NCI-H748 (cell line): ENCODE measurements at regions not wholly inside any gene's neighbourhood (a gene's known extent, or its start where the extent isn't known, plus 50 kb on each side); places are given as distances from the start of the nearest gene placed in this dataset.

Experiments
- DNase-seq: peaks from one replicate; lab custom pipeline; 2025; ENCODE audit not compliant: unreplicated experiment; lab: John Stamatoyannopoulos, UW

DNA sequence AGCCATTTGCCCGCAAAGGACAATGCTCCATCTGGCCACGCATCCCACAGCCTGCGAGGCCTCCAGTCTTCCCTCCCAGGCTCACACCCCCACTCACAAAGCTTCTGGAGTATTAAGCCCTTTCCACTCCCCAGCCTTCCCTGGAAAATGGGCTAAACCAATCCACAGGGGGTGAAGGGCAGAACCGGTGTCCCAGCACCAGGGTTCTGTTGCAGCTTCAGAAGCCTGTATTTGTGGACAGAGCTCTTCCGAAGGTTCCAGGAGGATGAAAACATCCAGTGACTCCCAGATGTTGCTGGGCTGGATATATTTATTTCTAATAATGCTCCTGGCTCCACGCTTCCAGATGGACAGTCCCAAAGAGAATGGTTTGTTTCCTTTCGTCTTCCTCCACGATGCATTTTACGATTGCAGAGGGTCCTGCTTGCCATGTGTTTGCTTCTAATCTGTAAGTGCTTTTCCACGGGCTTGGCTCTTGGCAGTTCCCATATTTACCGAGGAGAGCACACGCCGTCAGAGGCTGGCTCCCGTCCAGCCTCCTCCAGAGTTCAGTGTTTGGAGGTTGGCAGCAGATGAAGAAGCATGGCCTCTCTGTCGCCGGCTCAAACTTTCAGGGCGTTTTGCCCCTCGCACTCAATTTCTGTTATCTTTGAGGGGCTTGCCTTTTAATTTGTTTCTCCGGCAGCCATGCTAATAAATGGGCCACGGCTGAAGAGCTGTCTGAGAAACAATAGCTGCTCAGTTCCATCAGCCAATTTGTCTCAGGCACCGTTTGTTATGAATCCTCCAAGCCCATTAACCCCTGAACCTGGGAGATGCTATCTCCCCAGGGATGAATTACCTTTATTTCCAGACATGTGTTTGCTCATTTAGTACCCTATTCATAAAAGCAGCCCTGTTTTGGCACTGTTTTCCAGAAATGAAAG, 367.9 kb upstream of the PROK2 start:
- peak; percentile 97 for DNase-seq

GRCh38 chr3:72151465-72152238, 366.7 kb upstream of the PROK2 start:
- no peak for DNase-seq

- no peak for DNase-seq
Observed at GRCh38 chr3:72150634-72151412, 365.9 kb upstream of the PROK2 start.

GRCh38 chr3:72149645-72150300, 364.8 kb upstream of the PROK2 start:
- no peak for DNase-seq

DNA sequence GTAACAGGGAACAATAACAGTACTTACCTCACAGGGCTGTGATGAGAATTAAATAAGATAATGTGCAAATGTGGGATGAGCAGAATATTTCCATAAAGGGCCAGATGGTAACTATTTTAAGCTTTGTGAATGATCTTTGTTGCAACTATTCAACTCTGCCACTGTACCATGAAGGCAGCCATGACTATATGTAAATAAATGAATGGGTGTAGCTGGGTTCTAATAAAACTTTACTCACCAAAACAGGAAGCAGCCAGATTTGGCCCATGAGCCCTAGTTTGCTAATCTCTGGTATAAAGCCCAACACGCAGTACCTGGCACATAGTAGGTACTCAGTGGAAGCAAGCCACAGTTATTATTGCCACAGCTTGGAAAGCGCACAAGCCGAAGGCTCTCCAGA, 362.7 kb upstream of the PROK2 start:
- DNase-seq, result no peak

GRCh38 chr3:72145506-72146380, 360.8 kb upstream of the PROK2 start:
- DNase-seq, result peak; percentile 73

DNA sequence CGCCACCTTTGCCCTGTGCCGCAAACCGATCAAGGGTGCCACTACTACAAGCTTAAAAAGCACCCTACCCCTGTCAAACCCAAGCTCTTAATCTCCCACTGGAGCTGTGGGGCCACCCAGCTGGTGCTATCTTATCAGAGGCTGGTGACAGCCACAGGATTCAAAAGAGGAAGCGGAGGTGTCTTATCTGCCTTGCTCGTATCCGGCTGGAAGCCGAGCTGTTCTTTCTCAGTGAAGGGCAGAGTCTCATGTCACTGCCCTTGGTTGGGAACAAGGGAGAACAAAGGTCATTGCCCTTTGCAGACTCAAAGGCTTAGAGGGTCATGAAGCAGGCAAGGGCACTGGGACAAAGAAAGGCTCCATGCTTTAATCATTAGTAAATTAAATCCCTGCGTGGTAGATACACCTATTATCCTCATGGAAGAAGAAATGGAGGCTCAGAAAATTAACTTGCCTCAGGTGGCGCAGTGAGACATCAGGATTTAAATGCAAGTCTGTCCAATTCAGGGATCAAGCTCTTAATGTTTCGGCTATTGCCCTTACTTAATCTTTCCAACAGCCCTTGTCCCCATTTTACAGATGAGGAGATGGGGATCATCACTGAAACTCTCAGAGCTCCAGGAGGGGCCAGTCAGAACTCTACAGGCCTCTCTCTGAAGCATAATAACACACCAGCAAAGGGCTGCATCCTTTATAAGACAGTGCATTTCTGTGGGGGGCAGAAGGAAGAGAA, 360.0 kb upstream of the PROK2 start:
- no peak for DNase-seq

- no peak for DNase-seq
Observed at GRCh38 chr3:72143966-72144717, 359.2 kb upstream of the PROK2 start.

DNA sequence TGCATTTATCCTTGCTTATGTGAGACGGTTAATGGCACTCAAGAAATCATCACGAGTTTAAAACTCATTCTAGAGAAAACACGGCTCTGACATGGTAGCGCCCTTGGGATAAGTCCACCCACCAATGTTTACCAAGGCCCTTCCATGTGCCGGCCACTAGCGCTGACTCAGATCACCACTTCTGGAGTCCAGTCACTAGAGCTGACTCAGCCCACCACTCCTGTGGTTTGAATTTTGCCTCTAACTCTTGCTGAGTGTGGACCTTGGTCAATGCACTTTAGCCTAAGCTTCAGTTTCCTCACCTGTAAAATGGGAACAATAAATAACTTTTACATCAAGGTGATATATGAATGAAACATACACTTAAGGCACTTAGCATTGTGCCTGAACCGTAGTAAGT, 358.4 kb upstream of the PROK2 start:
- DNase-seq, result no peak

- DNase-seq, result no peak
Observed at GRCh38 chr3:72142028-72142427, 357.1 kb upstream of the PROK2 start.

DNA sequence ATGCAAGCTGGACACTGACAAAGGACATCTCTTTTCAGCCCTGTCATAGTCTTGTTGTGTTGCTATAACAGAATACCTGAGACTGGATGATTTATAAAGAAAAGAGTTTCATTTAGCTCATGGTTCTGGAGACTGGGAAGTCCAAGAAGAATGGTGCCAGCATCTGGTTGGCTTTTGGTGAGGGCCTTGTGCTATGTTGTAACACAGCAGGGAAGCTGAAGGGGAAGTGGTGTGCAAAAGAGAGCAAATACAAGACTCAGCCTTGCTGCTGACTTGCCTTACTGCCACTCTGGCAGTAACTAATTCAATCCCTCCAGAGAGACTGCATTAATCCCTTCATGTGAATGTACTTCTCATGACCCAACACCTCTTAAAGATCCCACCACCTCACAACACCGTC, 356.3 kb upstream of the PROK2 start:
- DNase-seq, result no peak

DNA sequence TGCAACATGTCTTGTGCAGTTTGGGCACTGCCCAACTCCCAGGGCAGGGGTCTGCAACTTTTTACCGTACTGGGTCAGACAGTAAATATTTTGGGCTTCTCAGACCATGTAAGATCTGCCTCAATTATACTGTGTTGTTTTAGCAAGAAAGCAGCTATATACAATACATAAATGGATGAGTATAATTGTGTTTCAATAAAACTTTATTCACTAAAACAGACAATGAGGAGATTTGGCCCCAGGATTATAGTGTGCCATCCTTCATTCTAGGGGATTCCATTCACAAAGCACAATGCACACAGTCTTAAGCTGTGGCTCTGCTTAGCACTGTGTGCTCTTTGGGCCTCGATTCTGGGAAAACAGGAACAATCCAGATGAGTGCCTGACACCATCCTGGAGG, 354.4 kb upstream of the PROK2 start:
- no peak for DNase-seq

DNA sequence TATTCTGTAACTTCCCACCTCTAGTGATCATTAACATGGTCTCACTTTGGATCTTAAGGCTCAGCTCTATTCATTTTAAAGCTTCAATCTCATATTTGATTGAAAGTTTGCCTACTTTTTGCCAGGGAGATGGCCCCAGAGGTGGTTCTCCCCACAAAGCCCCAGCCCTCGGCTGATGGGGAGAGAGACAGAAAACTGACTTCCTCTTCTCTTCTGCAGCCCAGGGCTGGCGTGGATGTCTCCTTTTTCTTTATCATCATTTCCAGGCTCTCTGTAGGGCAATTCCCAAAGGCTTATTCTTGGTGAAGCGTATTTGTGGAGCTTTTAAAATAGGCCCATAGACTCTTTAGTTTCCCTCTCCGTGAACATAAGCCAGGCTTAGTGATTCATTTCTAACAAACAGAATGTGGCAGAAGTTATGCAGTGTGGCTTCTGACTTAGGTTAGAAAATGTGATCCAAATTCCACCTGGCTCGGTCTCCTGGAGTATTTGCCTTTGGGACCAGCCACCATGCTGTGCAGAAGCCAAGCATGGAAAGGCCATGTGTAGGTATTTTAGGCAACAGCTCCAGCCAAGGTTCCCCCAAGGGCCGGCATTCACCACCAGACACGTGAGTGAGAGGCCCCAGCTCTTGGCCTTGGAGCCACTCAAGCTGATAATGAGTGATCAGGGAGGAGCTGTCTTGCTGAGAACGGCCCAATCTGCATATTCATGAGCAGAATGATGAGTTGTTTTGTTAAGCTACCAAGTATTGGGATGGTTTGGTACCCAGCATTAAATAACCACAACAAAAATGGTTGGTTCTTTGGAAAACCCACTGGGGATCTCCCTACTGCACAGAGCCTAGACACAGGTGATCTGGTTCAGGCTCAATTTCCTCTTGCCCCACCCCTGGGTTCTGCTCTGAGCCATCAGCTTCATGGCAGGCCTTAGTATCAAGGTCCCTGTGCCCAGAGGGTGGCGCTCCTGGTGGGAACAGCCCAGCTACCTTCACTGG, 353.2 kb upstream of the PROK2 start:
- no peak for DNase-seq

- DNase-seq, result no peak
Observed at GRCh38 chr3:72135636-72136035, 350.7 kb upstream of the PROK2 start.

DNA sequence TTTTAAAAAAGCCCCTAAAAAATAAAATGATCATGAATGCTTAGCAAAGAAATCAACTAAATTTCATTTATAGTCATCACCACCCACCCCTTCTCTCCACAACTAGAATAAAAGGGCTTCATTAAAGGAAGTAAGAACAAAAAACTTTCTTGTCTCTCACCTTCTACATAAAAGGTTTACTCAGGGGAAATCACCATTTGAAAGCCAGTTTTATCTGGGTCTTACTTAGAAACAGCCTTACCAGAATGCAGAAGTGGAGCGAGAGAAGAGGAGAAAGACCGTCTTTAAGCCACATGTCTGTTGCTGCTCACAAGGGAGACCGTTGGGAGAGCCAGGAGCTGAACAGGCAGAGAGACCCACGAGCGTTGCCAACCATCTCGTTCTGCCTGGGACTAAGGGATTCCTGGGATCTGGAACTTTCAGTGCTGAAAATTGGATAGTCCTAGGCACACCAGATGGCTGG, 350.1 kb upstream of the PROK2 start:
- no peak for DNase-seq

GRCh38 chr3:72133329-72134011, 348.5 kb upstream of the PROK2 start:
- no peak for DNase-seq

DNA sequence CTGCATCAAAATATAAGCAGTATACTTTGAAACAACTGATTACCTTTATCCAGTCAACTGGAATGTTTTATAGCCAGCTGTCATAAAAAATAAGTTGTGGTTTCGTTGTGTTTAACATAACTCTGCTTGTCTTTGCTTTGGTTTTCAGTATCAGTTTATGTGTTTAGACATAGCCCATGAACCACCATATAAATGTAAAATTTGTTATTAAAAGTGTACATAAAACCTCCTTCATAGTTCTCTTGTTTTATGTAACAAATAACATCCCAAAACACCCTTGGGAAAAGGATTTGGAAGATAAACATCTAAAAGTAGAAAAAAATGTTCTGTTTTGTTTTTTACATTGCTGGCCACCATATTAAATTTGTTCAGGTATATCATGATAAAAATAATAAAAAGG, 347.0 kb upstream of the PROK2 start:
- no peak for DNase-seq
